ENCODE measurements at regions not wholly inside any gene's neighbourhood (a gene's known extent, or its start where the extent isn't known, plus 50 kb on each side); places are given as distances from the start of the nearest gene placed in this dataset.

DNA sequence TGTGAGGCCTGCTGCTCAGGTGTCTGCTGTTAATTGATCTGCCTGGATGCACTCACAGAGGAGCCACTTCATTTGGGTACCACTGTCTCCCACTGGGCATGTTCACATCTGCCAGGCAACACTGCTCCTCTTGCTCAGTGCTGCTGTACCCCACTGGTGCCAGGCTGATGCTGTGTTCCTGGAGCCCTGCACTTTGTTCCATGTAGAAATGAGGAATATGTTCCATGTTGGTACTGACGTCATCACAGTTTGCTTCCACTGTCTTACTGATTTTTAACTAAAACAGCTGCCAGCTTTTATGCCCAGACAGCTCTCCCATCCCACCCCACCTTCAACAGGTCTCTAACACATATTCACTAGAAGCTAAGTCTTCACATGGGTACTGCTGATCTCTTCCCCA lies 355.7 kb downstream of the LRRC70 start:
- no peaks in the 10 kb centered on the region for H4K20me1 ChIP-seq (ENCODE audit: insufficient read depth)
- no peaks in the 10 kb centered on the region for H3K9me3 ChIP-seq (ENCODE audit: low read length)
- TF ChIP-seq RAD21 (conservative IDR thresholded peaks at IDR 0.05) (no peak), SMC3 (conservative IDR thresholded peaks at IDR 0.05; ENCODE audit: poor library complexity) (no peak), EZH2 (IDR thresholded peaks at IDR 0.05; ENCODE audit: borderline replicate concordance, insufficient read depth, low read length, poor library complexity, severe bottlenecking) (no peak), MXI1 (conservative IDR thresholded peaks at IDR 0.05; ENCODE audit: poor library complexity, severe bottlenecking) (no peak), POLR2AphosphoS5 (IDR thresholded peaks at IDR 0.05) (no peak), EP300 (conservative IDR thresholded peaks at IDR 0.05; ENCODE audit: poor library complexity, severe bottlenecking) (no peak), TAF1 (IDR thresholded peaks at IDR 0.05; ENCODE audit: low read depth) (no peak)
- TF ChIP-seq, protein P1, sequence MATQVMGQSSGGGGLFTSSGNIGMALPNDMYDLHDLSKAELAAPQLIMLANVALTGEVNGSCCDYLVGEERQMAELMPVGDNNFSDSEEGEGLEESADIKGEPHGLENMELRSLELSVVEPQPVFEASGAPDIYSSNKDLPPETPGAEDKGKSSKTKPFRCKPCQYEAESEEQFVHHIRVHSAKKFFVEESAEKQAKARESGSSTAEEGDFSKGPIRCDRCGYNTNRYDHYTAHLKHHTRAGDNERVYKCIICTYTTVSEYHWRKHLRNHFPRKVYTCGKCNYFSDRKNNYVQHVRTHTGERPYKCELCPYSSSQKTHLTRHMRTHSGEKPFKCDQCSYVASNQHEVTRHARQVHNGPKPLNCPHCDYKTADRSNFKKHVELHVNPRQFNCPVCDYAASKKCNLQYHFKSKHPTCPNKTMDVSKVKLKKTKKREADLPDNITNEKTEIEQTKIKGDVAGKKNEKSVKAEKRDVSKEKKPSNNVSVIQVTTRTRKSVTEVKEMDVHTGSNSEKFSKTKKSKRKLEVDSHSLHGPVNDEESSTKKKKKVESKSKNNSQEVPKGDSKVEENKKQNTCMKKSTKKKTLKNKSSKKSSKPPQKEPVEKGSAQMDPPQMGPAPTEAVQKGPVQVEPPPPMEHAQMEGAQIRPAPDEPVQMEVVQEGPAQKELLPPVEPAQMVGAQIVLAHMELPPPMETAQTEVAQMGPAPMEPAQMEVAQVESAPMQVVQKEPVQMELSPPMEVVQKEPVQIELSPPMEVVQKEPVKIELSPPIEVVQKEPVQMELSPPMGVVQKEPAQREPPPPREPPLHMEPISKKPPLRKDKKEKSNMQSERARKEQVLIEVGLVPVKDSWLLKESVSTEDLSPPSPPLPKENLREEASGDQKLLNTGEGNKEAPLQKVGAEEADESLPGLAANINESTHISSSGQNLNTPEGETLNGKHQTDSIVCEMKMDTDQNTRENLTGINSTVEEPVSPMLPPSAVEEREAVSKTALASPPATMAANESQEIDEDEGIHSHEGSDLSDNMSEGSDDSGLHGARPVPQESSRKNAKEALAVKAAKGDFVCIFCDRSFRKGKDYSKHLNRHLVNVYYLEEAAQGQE (IDR thresholded peaks at IDR 0.05; ENCODE audit: borderline replicate concordance), result no peak
- TF ChIP-seq, protein P2, sequence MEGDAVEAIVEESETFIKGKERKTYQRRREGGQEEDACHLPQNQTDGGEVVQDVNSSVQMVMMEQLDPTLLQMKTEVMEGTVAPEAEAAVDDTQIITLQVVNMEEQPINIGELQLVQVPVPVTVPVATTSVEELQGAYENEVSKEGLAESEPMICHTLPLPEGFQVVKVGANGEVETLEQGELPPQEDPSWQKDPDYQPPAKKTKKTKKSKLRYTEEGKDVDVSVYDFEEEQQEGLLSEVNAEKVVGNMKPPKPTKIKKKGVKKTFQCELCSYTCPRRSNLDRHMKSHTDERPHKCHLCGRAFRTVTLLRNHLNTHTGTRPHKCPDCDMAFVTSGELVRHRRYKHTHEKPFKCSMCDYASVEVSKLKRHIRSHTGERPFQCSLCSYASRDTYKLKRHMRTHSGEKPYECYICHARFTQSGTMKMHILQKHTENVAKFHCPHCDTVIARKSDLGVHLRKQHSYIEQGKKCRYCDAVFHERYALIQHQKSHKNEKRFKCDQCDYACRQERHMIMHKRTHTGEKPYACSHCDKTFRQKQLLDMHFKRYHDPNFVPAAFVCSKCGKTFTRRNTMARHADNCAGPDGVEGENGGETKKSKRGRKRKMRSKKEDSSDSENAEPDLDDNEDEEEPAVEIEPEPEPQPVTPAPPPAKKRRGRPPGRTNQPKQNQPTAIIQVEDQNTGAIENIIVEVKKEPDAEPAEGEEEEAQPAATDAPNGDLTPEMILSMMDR (IDR thresholded peaks at IDR 0.05; ENCODE audit: poor library complexity, severe bottlenecking), result no peak

DNA sequence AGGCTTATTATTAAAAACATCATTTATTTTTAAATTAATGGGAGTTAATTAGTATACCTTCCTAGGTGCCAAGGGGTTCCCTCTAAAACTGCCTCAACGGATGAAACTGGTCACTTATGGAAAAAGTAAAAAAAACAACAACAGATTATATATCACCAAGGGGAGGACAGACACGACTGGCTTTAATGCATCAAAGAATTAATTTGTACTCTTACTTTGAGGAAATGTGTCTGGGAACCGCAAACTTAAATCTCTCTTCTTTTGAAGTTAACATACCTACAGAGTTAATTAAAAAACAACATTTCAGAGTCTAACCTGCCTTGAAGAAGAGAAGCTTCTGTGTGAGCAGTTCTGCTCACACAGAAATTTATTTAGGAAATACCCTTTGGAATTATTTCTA lies 354.6 kb downstream of the LRRC70 start:
- H3K9ac ChIP-seq (ENCODE audit: low read length), result no peak overlapping the region
- H3F3A ChIP-seq (ENCODE audit: insufficient read depth, low read length, poor library complexity, severe bottlenecking), result no peaks in the 10 kb centered on the region
- no peaks in the 10 kb centered on the region for H3K27me3 ChIP-seq (ENCODE audit: insufficient read depth, low read depth, low read length)
- H3K79me2 ChIP-seq (replicated peaks; ENCODE audit: insufficient read depth, low read length), result no peaks in the 10 kb centered on the region
- TF ChIP-seq SMC3 (conservative IDR thresholded peaks at IDR 0.05; ENCODE audit: poor library complexity) (no peak), EP300 (conservative IDR thresholded peaks at IDR 0.05; ENCODE audit: poor library complexity, severe bottlenecking) (no peak), MXI1 (conservative IDR thresholded peaks at IDR 0.05; ENCODE audit: poor library complexity, severe bottlenecking) (no peak), TAF1 (IDR thresholded peaks at IDR 0.05; ENCODE audit: low read depth) (no peak), EZH2 (IDR thresholded peaks at IDR 0.05; ENCODE audit: borderline replicate concordance, insufficient read depth, low read length, poor library complexity, severe bottlenecking) (no peak), RAD21 (conservative IDR thresholded peaks at IDR 0.05) (no peak), POLR2AphosphoS5 (IDR thresholded peaks at IDR 0.05) (no peak)
- TF ChIP-seq, protein P1 (IDR thresholded peaks at IDR 0.05; ENCODE audit: borderline replicate concordance), result no peak
- TF ChIP-seq, protein P2 (IDR thresholded peaks at IDR 0.05; ENCODE audit: poor library complexity, severe bottlenecking), result no peak
- H4K20me1 ChIP-seq (ENCODE audit: insufficient read depth), result no peaks in the 10 kb centered on the region
- no peak overlapping the region for H3K4me2 ChIP-seq (ENCODE audit: low read length)
- no peaks in the 10 kb centered on the region for H3K36me3 ChIP-seq (ENCODE audit: insufficient read depth, low read length)
- H3K27ac ChIP-seq (ENCODE audit: low read length), result no peak overlapping the region
- no peak overlapping the region for H2AFZ ChIP-seq (ENCODE audit: low read depth, low read length)
- no peaks in the 10 kb centered on the region for H3K9me3 ChIP-seq (ENCODE audit: low read length)
- no peaks in the 10 kb centered on the region for H3K9me2 ChIP-seq (ENCODE audit: insufficient read depth, low read length)
- H3K4me3 ChIP-seq (ENCODE audit: low read length), result no peak overlapping the region

More for the DNA sequence above, 355.7 kb downstream of the LRRC70 start:
- Histone ChIP-seq H3F3A (ENCODE audit: insufficient read depth, low read length, poor library complexity, severe bottlenecking) (no peaks in the 10 kb centered on the region), H2AFZ (ENCODE audit: low read depth, low read length) (no peak overlapping the region), H3K27ac (ENCODE audit: low read length) (no peak overlapping the region), H3K9ac (ENCODE audit: low read length) (no peak overlapping the region), H3K4me2 (ENCODE audit: low read length) (no peak overlapping the region), H3K9me2 (ENCODE audit: insufficient read depth, low read length) (no peaks in the 10 kb centered on the region), H3K36me3 (ENCODE audit: insufficient read depth, low read length) (no peaks in the 10 kb centered on the region), H3K27me3 (ENCODE audit: insufficient read depth, low read depth, low read length) (no peaks in the 10 kb centered on the region), H3K4me3 (ENCODE audit: low read length) (no peak overlapping the region), H3K79me2 (replicated peaks; ENCODE audit: insufficient read depth, low read length) (no peaks in the 10 kb centered on the region)
